ENCODE measurements at regions not wholly inside any gene's neighbourhood (a gene's known extent, or its start where the extent isn't known, plus 50 kb on each side); places are given as distances from the start of the nearest gene placed in this dataset.
"Not testable (repeated sequence)": the region's sequence is repeated elsewhere in the genome, so short reads cannot be mapped to it uniquely, and the experiment has no call there.

DNA sequence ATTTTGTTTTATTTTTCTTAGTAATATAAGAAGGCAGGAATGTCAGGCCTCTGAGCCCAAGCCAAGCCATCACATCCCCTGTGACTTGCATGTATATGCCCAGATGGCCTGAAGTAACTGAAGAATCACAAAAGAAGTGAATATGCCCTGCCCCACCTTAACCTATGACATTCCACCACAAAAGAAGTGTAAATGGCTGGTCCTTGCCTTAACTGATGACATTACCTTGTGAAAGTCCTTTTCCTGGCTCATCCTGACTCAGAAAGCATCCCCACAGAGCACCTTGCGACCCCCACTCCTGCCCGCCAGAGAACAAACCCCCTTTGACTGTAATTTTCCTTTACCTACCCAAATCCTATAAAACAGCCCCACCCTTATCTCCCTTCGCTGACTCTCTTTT lies 406.2 kb upstream of the RORB start:
- TF ChIP-seq, protein P1, sequence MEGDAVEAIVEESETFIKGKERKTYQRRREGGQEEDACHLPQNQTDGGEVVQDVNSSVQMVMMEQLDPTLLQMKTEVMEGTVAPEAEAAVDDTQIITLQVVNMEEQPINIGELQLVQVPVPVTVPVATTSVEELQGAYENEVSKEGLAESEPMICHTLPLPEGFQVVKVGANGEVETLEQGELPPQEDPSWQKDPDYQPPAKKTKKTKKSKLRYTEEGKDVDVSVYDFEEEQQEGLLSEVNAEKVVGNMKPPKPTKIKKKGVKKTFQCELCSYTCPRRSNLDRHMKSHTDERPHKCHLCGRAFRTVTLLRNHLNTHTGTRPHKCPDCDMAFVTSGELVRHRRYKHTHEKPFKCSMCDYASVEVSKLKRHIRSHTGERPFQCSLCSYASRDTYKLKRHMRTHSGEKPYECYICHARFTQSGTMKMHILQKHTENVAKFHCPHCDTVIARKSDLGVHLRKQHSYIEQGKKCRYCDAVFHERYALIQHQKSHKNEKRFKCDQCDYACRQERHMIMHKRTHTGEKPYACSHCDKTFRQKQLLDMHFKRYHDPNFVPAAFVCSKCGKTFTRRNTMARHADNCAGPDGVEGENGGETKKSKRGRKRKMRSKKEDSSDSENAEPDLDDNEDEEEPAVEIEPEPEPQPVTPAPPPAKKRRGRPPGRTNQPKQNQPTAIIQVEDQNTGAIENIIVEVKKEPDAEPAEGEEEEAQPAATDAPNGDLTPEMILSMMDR (IDR thresholded peaks at IDR 0.05; ENCODE audit: borderline replicate concordance, extremely low read depth, low read length, poor library complexity, severe bottlenecking) = not testable (repeated sequence)
- not testable (repeated sequence) for TF ChIP-seq EZH2 (IDR thresholded peaks at IDR 0.05; ENCODE audit: borderline replicate concordance, low read depth, low read length, severe bottlenecking)
